Mucosa of descending colon (tissue), 3 donors: ENCODE measurements at regions not wholly inside any gene's neighbourhood (a gene's known extent, or its start where the extent isn't known, plus 50 kb on each side); places are given as distances from the start of the nearest gene placed in this dataset.

Source experiments
- ATAC-seq: fragments of 200-7000 bp; cut with Tn5 transposase; one replicate; pipeline ENCODE4 v1.9.1; 2020; ENCODE audit warnings: mild to moderate bottlenecking, moderate library complexity
- DNase-seq, 3 donors: peaks; one replicate each; pipeline ENCODE4 v3.0.0-alpha.2; 2020
- H3K36me3 ChIP-seq: fragments of 200-600 bp; one replicate; pipeline ENCODE4 v1.8.0; 2021; ENCODE audit warnings: low read depth, mild to moderate bottlenecking
- H3K4me1 ChIP-seq: fragments of 200-600 bp; one replicate; pipeline ENCODE4 v1.8.0; 2021; ENCODE audit warnings: low read depth, mild to moderate bottlenecking
- H3K4me3 ChIP-seq: fragments of 200-600 bp; one replicate; pipeline ENCODE4 v1.8.0; 2021; ENCODE audit warnings: mild to moderate bottlenecking
- H3K9me3 ChIP-seq: fragments of 200-600 bp; one replicate; pipeline ENCODE4 v1.8.0; 2021; ENCODE audit warnings: mild to moderate bottlenecking
- CTCF ChIP-seq: fragments of 200-600 bp; IDR thresholded peaks from one replicate; pipeline ENCODE4 v1.8.0; 2022; ENCODE audit warnings: antibody characterized with exemption, mild to moderate bottlenecking
- intact Hi-C, 2 donors: fragments of 100-400 bp; cut with DNase I in 1 of 2; cut with micrococcal nuclease in 1 of 2; formaldehyde crosslinking; loops; one replicate each; pipeline versions ENCODE4 v1.11.0 to v1.11.1; 2022; cut with DNase I, micrococcal nuclease
- donor health status: DM: no; HTN: no; CAD: no; lungs with moderate emphysema.
- donor health status: DM: no; HTN: no; CAD: no.
- donor health status: DM: no; HTN: yes; CAD: no.

DNA sequence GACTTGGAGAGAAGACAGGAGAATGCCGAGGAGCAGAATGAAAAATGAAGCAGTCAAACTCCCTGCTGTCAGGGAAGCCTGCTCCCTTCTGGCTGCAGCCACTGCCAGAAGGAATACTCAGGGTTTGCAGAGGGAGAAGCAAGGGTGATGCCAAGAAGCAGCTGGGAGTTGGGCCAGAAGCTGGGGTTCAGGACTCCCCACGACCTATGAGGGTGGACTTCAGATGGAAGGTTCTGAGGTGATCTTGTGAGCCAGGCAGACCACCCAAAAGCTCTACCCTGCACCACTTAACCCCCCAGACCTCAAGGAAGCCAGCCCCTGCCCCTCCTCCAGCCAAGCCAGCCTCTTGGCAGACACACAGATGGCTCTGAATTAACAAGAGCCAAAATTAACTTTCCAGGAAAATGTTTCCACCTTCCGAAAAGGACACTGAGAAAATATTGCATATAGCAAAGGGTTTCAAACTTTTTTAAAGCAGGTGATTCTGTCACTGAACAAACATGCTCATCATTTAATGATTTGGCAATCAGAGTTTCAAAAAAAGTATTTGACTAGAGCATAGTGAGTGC, 126.0 kb upstream of the ERCC4 start:
- H3K4me3 ChIP-seq: no peak overlapping the region
- intact Hi-C loops: no loop called here
- ATAC-seq: no peak
- no peaks in the 10 kb centered on the region for H3K4me1 ChIP-seq
- no peak for TF ChIP-seq CTCF
- no peaks in the 10 kb centered on the region for H3K36me3 ChIP-seq
- DNase-seq: no peak
- H3K9me3 ChIP-seq: no peaks in the 10 kb centered on the region

DNA sequence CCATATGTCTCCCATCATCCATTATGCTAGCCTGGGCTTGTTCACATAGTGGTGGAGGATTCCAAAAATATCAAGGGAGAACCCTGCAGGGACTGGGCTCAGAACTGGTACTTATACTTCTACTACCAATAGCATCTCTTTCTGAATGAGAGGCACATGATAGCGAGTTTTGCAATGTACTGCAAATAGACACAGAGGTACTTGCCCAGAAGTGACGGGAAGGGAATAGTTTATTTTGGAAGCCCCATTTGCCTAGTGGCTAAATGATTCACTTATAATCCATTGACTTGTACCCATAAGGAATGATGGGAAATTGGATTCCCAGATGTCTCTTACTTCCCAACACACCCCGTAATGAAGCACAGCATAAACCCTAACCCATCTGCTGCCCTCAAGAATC, 124.8 kb upstream of the ERCC4 start:
- DNase-seq (no peak), ATAC-seq (no peak)
- no peak overlapping the region for H3K4me3 ChIP-seq
- H3K9me3 ChIP-seq: no peaks in the 10 kb centered on the region
- no peak for TF ChIP-seq CTCF
- H3K36me3 ChIP-seq: no peaks in the 10 kb centered on the region
- no peaks in the 10 kb centered on the region for H3K4me1 ChIP-seq
- intact Hi-C loops: no loop called here

DNA sequence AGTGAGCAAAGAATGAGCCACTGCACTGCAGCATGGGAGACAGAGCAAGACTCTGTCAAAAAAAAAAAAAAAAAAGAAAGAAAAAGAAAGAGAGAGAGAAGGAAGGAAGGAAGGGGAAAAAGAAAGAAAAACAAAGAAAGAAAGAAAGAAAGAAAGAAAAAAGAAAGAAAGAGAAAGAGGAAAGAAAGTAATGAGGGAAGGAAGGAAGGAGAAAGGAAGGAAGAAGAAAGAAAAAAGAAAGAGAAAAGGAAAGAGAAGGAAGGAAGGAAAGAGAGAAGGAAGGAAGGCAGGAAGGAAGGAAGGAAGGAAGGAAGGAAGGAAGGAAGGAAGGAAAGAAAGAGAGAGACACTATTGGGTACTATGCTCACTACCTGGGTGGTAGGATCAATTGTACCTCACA, 122.2 kb upstream of the ERCC4 start:
- ATAC-seq (no peak), DNase-seq (no peak)
- H3K36me3 ChIP-seq: no peaks in the 10 kb centered on the region
- H3K4me1 ChIP-seq: no peaks in the 10 kb centered on the region
- intact Hi-C loops: no loop called here
- no peaks in the 10 kb centered on the region for H3K9me3 ChIP-seq
- no peak for TF ChIP-seq CTCF
- no peak overlapping the region for H3K4me3 ChIP-seq

DNA sequence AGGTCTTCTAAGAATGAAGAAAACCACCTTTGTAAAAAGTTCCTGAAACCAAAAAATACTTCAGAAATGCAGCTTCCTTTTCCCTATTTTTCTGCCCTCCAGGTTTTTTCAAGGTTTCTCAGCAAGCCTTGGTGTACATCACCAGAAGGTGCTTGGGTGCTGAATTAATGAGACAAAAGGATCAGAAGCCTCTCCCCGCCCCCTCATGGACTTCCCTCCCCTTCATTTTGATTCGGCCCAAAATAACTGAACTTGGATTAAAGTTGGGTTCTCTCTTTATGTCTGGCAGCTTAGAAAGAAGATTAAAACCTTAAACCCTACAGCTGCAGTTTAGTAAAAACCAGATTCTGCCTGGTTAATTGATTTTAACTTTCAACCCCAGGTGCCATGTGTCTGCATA, 121.7 kb upstream of the ERCC4 start:
- H3K36me3 ChIP-seq: no peaks in the 10 kb centered on the region
- H3K9me3 ChIP-seq: no peaks in the 10 kb centered on the region
- no peak overlapping the region for H3K4me3 ChIP-seq
- intact Hi-C loops: no loop called here
- no peak for TF ChIP-seq CTCF
- no peak for ATAC-seq
- no peak for DNase-seq
- H3K4me1 ChIP-seq: no peaks in the 10 kb centered on the region

GRCh38 chr16:13803974-13804373, 116.0 kb upstream of the ERCC4 start:
- ATAC-seq (no peak), DNase-seq (no peak)
- H3K4me1 ChIP-seq: no peaks in the 10 kb centered on the region
- intact Hi-C loops: no loop called here
- H3K4me3 ChIP-seq: no peak overlapping the region
- no peak for TF ChIP-seq CTCF
- H3K9me3 ChIP-seq: no peaks in the 10 kb centered on the region
- no peaks in the 10 kb centered on the region for H3K36me3 ChIP-seq

DNA sequence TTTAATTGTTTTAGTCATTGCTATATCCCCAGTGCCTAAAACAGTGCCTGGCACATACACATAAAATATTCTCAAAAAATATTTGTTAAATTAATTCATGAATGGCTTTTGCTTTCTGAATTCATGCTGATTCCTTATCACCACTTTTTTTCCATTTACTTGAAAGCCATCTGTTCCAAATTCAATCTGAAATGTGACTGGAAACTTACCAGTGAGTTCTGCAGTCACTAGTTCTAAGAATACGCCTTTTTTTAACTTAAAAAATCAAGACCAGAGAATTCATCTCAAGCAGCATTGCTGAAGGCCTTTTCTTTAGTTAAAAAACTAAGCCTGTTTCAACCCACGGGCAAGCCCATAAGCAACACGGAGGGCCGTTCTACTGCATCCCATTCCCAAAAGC, 114.0 kb upstream of the ERCC4 start:
- ATAC-seq (no peak), DNase-seq (no peak)
- Histone ChIP-seq H3K4me3 (no peak overlapping the region), H3K36me3 (no peaks in the 10 kb centered on the region), H3K4me1 (no peaks in the 10 kb centered on the region), H3K9me3 (no peaks in the 10 kb centered on the region)
- no peak for TF ChIP-seq CTCF
- intact Hi-C loops: no loop called here
